KBM-7 (cell line): ENCODE measurements at regions not wholly inside any gene's neighbourhood (a gene's known extent, or its start where the extent isn't known, plus 50 kb on each side); places are given as distances from the start of the nearest gene placed in this dataset.

Experiments
- DNase-seq: peaks from one replicate; pipeline ENCODE4 v3.0.0-alpha.2; 2015
- in situ Hi-C: fragments of 300-500 bp; cut with MboI; formaldehyde crosslinking; loops from 2 replicates; pipeline ENCODE4 v1.14.3; 2020; ENCODE audit warnings: low sequenced_read_pairs, low pct_unique_long_range_greater_than_20kb, mixed read lengths

DNA sequence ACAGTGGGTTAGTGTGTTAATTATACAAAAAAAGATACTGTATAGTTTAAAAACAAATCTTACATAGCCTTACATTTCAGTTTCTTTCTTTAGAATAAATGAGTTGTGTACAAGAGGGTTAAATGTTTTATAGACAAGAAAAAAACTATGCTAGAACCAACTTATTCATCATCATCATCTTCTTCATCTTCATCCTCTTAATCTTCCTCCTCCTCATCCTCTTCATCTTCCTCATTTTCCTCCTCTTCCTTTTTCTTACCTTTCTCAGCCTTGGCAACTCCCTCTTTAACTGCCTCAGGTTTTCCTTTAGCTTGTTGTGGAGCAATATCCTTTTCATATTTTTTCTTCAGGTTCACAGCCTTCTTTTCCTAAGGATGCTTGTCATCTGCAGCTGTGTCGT is 53.7 kb downstream of the RPS12 start:
- in situ Hi-C loops = no loop called here
- DNase-seq = no peak

DNA sequence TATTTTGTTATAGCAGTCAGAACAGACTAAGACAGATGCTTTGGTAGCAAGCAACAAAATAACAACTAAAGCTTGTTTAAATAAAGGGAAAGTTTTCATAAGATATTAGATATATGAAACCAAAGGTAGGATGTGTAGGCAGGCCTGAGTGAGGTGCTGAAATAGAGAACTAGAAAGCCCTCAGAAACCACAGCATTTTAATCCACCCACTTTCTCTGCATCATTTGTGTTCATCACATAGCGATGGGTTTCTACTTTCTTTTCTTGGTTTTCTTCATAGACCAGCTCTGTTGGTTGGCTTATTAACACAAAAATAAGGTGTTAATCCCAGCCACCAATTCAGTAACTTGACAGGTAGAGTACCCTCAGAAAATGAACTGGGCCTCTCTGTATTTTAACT is 58.6 kb downstream of the RPS12 start:
- no peak for DNase-seq
- in situ Hi-C loops = no loop called here

DNA sequence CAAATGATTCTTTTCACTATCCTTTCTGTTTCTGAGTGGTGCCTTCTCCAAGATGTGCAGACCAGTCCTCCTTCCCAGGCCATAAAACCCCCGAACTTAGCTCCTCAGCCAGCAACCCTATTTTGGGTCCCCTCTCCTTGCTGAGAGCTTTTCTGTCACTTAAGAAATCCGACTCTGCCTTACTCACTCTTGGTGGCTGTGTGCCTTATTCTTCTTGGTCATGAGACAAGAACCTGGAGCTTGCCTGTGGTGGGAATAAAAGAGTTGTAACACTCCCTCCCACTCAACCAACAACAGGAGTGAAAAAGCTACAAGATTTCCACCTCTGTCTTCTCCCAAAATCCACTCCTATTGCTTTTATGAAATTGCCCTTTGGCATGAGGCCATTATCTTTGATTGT is 62.6 kb downstream of the RPS12 start:
- DNase-seq = no peak
- in situ Hi-C loops = no loop called here

DNA sequence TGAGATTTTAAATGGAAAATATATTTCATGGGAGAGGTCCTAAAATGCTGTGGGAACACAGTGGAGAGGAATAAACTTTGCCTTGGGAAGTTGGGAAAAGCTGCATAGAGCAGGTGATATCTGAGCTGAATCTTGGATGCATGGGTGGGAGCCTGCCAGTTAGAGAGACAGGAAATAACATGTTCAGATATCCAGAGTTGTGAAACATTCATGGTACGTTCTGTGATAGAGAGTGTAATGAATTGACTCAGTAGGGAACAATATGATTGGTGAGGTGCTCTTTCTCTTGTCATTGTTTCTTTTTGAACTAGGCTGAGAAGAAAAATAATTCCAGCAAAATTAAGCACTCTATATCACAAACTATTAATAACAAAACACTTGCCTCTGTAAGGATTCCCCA is 72.8 kb downstream of the RPS12 start:
- in situ Hi-C loops = no loop called here
- DNase-seq = no peak

DNA sequence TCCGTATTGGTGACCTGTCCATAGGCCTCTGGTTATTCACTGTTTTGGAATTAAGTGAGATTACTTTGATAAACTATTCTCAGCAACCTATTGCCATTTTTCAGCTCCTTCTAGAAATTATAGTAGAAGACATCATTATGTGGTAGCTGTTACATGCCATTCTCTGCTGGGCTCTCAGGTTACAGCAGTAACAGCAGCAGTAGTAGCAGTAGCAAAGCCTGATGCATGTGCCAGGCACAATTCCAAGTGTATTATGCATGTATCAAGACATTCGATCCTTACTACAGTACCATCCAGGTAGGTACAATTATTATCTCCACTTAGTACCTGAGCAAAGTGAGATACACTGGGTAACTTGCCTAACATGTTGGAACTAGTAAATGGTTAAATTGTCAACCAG is 74.3 kb downstream of the RPS12 start:
- in situ Hi-C loops = no loop called here
- DNase-seq = no peak

GRCh38 chr6:132892929-132893771 is 78.8 kb downstream of the RPS12 start:
- in situ Hi-C loops = no loop called here
- DNase-seq = no peak

DNA sequence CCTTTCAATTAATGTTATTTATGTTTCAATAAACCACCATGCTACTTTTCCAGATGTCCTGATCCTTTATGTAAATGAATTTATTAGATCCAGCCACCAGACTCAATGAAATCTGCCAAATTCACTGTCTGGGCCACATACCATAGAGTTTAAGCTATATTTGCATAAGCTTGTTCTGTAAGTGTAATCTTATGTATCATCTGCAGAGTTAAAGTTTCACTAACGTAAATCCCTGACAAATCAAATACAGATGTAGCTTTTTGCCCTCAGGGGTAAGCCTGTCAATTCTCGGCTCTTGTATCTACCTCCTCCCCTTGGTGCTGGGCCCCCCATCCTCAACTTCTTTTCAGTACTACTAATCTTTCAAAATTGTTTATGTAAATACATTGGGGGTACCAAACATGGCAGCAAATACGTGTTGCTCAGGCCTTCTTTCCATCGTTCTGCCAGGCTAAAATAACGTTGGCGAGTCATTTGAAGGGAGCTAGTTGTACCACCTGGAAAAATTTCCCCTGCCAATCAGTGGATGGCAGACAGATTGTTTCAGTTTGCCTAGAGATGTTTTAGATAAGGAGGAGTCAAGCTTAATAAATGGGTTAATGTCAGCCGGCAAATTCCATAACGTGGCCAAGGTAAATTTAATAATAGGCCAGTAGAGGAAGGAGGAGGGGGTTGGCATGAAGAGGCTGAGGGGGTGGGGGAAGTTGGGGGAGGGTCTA is 79.6 kb downstream of the RPS12 start:
- no peak for DNase-seq
- in situ Hi-C loops = no loop called here

DNA sequence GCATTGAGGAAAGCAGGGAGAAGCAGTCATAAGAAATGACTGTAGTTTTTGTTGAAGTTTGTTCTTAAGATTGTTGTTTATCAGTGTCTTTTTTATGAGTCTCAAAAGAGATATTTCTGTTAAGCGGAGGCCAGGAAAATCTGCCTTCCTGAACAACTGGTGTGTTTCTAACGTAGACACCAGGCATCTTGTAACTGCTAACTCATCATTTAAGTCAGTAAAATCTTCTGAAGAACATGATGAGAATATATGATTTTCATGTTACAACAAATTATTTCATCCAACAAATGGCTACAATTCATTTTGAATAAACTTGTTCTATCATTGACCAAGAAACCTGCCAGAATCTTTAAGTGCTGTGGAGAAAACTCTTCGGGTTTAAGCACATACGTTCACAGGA is 84.0 kb downstream of the RPS12 start:
- no peak for DNase-seq
- in situ Hi-C loops = no loop called here

DNA sequence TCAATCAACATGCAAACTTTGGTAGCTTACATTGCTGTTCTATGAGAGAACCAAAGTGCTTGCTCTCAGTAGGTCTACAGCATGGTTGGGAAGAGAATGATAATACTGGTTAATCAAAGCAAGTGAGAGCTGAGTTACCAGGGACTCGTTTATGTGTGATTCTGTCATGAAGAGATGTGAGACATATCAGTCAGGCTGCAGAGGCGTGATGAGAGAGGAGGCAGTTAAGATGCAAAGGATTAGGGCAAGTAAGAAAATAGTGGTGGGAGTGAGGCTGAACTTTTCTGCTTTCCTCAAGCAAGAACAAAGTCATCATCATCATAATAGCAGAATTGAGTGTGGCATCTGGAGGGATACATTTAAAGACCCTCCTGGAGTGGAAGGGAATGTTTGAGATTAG is 86.5 kb downstream of the RPS12 start:
- in situ Hi-C loops = no loop called here
- DNase-seq = no peak

DNA sequence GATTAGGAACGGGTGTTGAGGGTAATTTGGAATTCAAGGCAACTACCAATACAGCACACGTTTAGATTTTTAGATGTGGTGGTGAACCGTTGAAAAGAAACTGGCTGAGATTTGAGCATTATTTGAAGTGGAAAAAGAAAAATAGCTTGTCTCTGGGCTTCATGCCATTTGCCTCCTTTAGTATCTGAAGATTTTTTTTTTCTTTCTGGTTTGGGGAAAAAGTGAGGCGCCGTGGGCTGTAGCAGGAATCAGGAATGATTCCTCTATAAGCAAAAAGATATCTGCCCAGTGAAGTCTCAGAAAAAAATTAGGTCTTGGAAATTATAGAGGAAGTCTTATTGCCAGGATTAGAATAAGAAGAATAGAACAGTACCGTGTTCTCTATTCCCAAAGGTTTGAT is 88.5 kb downstream of the RPS12 start:
- in situ Hi-C loops = no loop called here

GRCh38 chr6:132907231-132907630 is 92.9 kb downstream of the RPS12 start:
- no peak for DNase-seq
- in situ Hi-C loops = no loop called here

More for the DNA sequence above, 88.5 kb downstream of the RPS12 start:
- DNase-seq = no peak

DNA sequence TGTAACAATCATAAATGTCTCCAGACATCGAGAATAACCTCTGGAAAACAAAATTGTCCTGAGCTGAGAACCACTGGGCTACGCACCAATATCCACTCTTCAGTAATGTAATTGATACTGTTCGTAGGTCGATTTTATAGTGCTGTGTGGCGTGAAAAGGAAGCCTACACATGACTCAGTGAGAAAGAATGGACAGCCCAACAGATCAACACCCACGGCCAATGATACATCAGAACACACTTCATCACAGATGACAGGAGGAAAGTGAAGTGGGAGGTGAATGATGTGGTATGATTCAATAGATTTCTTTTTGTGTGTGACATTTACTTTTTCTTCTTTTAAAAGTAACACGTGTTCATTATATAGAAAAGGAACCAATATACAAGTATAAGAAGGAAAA is 93.5 kb downstream of the RPS12 start:
- in situ Hi-C loops = no loop called here

GRCh38 chr6:132909742-132910141 is 95.4 kb downstream of the RPS12 start:
- DNase-seq = no peak
- in situ Hi-C loops = no loop called here

More for the DNA sequence above, 93.5 kb downstream of the RPS12 start:
- DNase-seq = no peak

DNA sequence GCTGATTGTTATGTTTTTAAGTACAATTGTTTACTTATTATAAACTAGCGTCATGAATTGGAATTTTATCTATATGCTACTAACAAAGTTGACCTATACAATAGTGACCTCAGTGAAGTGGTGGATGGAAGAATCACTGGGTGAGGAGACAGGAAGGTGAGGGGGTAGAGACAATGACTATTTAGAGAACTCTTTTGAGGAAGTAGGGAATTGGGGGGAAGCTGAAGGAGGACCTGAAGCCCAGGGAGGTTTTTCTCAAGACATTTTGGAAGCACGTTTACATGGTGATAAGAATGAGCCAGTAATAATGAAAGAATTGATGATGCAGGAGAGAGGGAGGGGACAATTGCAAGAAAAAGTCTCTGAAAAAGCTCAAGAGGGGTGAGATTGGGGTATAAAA is 96.4 kb downstream of the RPS12 start:
- in situ Hi-C loops = no loop called here

GRCh38 chr6:132919045-132919860 is 104.9 kb downstream of the RPS12 start:
- in situ Hi-C loops = no loop called here
- DNase-seq = no peak

More for the DNA sequence above, 96.4 kb downstream of the RPS12 start:
- DNase-seq = peak; percentile 3

DNA sequence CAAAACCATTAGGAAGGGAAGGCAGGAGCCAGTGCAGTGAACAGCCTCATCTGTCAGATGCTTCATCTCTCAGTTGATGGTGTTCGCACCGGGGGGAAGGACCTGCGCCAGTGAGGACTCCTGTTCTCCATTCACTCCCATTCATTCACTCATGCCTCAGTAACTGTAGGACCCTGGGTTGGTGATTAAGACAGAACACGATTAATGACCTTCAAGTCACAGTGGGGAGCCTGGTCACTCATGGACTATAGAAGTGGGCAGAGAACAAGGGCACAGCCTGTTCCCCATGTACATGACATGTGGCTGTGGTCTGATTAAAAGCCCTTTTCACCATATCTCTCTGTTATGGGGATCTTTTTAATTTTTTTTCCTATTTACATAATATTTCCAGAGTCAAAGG is 113.3 kb downstream of the RPS12 start:
- in situ Hi-C loops = no loop called here
- DNase-seq = no peak

DNA sequence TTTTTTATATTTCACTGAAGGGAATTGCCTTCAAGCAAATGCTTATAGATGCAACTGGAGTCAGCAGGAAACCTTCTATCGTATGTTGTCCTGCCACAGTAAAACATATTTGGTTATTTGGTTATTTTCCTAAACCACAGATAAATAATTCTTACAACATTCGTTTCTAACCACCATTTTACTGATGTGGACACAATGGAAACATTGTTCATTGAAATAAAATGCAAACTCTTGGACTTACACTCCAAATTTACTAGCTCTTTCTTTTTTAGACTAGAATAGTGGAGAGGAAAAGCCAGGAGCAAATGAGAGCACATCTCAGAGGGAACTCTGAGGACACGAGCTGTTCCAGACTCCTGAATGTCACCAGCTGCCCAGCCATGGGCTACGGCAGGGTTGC is 114.8 kb downstream of the RPS12 start:
- in situ Hi-C loops = no loop called here
- DNase-seq = no peak

DNA sequence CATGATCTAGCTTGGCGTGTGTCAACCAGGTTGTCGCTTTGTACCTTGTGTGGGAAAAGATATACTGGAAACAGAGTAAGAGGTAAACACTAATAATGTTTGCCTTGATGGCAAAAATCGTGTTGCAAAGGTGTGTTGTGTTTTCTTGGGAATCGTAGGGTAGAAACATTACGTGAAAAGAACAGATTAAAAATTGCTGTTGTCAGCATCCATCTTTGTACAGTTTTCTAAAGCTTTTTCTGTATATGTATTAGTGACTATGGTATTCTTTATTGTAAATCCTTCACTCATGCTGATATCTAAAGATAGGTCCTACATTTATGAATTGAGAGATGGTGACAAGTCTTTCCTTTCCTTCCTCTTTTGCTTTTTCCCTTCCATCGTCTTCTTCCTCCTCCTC is 116.9 kb downstream of the RPS12 start:
- DNase-seq = no peak
- in situ Hi-C loops = no loop called here

- DNase-seq = no peak
- in situ Hi-C loops = no loop called here
Observed at GRCh38 chr6:132931936-132932514, 117.7 kb downstream of the RPS12 start.

DNA sequence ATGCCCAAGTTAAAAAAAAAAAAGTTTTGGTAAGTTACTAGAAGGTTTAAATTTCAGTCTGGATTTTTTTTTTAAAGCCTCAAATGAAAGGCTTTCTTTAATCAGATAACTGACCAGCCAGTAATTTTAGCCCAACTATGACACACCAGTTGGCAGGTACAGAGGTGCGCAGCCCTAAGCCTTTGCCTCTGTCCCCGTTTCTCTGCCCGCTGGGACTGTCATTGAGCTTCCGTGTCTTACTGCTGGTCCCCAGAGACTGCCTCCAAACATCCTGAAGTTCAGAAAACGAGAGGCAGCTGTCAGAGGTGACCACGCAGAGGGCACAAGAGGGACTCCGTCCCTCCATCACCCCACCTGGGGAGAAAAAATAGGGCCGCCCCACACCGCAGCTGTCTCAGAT is 118.2 kb downstream of the RPS12 start:
- no peak for DNase-seq
- in situ Hi-C loops = no loop called here
